HL-60 (cell line): ENCODE measurements at regions not wholly inside any gene's neighbourhood (a gene's known extent, or its start where the extent isn't known, plus 50 kb on each side); places are given as distances from the start of the nearest gene placed in this dataset.

Experiments
- GABPA ChIP-seq: IDR thresholded peaks from 2 replicates; pipeline ENCODE4 v1.6.1; 2012; ENCODE audit warnings: low read depth
- TF ChIP-seq, protein P1 (sequence below): IDR thresholded peaks from one replicate; pipeline ENCODE4 v1.5.1; 2011; ENCODE audit warnings: low read length, control low read depth, inconsistent platforms; ENCODE audit not compliant: insufficient read depth
- TF ChIP-seq, protein P2 (sequence below): IDR thresholded peaks from 2 replicates; pipeline ENCODE4 v1.6.1; 2012; ENCODE audit warnings: low read depth; ENCODE audit not compliant: insufficient replicate concordance

DNA sequence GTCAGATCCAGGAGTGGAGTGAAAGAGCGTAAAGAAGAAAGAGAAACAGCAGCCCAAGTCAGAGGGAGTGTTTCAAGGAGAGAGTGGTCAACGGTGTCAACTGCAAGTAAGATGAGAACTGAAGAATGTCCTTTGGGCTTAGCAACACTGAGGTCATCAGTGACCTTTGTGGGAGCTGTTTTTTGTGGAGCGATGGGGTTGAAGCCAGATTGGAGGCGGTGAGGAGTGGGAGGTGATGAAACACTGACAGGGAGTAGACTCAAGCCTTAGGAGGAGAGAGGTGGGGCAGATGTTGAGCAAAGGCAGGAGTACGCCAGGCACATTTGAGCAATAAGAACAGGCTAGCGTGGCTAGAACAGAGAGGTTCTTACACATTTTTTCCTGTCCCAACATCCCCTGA, 103.7 kb upstream of the GNAO1 start:
- TF ChIP-seq, protein P1, sequence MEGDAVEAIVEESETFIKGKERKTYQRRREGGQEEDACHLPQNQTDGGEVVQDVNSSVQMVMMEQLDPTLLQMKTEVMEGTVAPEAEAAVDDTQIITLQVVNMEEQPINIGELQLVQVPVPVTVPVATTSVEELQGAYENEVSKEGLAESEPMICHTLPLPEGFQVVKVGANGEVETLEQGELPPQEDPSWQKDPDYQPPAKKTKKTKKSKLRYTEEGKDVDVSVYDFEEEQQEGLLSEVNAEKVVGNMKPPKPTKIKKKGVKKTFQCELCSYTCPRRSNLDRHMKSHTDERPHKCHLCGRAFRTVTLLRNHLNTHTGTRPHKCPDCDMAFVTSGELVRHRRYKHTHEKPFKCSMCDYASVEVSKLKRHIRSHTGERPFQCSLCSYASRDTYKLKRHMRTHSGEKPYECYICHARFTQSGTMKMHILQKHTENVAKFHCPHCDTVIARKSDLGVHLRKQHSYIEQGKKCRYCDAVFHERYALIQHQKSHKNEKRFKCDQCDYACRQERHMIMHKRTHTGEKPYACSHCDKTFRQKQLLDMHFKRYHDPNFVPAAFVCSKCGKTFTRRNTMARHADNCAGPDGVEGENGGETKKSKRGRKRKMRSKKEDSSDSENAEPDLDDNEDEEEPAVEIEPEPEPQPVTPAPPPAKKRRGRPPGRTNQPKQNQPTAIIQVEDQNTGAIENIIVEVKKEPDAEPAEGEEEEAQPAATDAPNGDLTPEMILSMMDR: no peak
- no peak for TF ChIP-seq GABPA
- TF ChIP-seq, protein P2, sequence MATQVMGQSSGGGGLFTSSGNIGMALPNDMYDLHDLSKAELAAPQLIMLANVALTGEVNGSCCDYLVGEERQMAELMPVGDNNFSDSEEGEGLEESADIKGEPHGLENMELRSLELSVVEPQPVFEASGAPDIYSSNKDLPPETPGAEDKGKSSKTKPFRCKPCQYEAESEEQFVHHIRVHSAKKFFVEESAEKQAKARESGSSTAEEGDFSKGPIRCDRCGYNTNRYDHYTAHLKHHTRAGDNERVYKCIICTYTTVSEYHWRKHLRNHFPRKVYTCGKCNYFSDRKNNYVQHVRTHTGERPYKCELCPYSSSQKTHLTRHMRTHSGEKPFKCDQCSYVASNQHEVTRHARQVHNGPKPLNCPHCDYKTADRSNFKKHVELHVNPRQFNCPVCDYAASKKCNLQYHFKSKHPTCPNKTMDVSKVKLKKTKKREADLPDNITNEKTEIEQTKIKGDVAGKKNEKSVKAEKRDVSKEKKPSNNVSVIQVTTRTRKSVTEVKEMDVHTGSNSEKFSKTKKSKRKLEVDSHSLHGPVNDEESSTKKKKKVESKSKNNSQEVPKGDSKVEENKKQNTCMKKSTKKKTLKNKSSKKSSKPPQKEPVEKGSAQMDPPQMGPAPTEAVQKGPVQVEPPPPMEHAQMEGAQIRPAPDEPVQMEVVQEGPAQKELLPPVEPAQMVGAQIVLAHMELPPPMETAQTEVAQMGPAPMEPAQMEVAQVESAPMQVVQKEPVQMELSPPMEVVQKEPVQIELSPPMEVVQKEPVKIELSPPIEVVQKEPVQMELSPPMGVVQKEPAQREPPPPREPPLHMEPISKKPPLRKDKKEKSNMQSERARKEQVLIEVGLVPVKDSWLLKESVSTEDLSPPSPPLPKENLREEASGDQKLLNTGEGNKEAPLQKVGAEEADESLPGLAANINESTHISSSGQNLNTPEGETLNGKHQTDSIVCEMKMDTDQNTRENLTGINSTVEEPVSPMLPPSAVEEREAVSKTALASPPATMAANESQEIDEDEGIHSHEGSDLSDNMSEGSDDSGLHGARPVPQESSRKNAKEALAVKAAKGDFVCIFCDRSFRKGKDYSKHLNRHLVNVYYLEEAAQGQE: no peak
